Colonic mucosa (tissue), 4 donors: ENCODE measurements at regions not wholly inside any gene's neighbourhood (a gene's known extent, or its start where the extent isn't known, plus 50 kb on each side); places are given as distances from the start of the nearest gene placed in this dataset.

Source experiments
- DNase-seq: peaks from one replicate; pipeline ENCODE4 v3.0.0-alpha.2; 2020
- H3K27ac ChIP-seq: fragments of 200-600 bp; one replicate; pipeline ENCODE4 v1.8.0; 2021
- H3K27me3 ChIP-seq: fragments of 200-600 bp; one replicate; pipeline ENCODE4 v1.8.0; 2021
- H3K36me3 ChIP-seq: fragments of 200-600 bp; one replicate; pipeline ENCODE4 v1.8.0; 2021
- H3K4me1 ChIP-seq: fragments of 200-600 bp; one replicate; pipeline ENCODE4 v1.8.0; 2021; ENCODE audit warnings: mild to moderate bottlenecking
- H3K4me3 ChIP-seq: fragments of 200-600 bp; one replicate; pipeline ENCODE4 v1.8.0; 2021
- H3K9ac ChIP-seq, 2 donors: one replicate each; pipeline ENCODE4 v1.7.0; 2013; ENCODE audit warnings: control low read depth in 2 of 2, low read depth in 2 of 2, low read length in 2 of 2
- H3K9me3 ChIP-seq: fragments of 200-600 bp; one replicate; pipeline ENCODE4 v1.8.0; 2021
- CTCF ChIP-seq: fragments of 200-600 bp; IDR thresholded peaks from one replicate; pipeline ENCODE4 v1.8.0; 2022; ENCODE audit warnings: antibody characterized with exemption, mild to moderate bottlenecking
- intact Hi-C: fragments of 100-400 bp; cut with DNase I; formaldehyde crosslinking; loops from one replicate; pipeline ENCODE4 v1.14.1; 2022
- donor health status: healthy.
- donor health status: DM: no; HTN: no; CAD: no.
- donor health status: DM: no; HTN: no; CAD: no.

DNA sequence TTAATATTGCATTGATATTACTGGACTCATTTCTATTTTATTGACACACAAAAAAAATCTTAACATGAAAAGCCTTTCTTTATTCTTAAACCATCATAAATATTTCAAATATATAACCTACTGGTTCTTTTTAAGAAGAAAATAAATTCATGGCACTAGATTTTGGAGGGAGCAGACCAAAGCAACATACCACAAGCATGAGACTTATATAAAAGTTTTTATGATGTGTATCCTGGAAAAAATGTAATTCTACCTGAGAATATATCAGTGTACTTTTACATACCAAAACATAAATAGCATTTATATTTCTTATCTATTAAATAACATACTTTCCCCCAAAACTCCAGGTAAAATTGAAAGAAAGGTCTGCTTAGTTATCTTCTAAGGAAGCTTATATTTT, 508.2 kb upstream of the SEMA3D start:
- H3K9me3 ChIP-seq, result no peaks in the 10 kb centered on the region
- no peaks in the 10 kb centered on the region for H3K36me3 ChIP-seq
- no peaks in the 10 kb centered on the region for H3K4me1 ChIP-seq
- H3K27ac ChIP-seq, result no peak overlapping the region
- H3K4me3 ChIP-seq, result no peak overlapping the region
- intact Hi-C loops, result no loop called here
- DNase-seq, result no peak
- TF ChIP-seq CTCF, result no peak
- H3K9ac ChIP-seq, result no peak overlapping the region
- H3K27me3 ChIP-seq, result no peaks in the 10 kb centered on the region

DNA sequence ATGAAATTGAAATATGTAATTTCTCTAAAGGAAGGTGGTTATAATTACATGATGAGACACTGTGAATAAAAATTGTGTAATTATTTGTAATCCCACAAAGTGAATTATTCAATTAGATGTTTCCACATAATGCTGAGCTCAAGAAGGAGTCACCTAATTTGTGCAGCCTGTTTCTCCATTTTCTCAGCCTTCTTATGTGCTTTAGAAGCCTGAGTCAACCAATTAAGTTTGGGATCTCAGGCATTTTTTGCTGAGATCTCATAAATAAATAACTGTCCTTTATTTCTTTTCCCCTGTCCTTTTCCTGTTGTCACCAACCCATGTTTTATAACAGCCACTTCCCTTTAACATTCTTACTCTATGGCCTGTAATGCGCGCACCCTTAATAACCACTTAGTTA, 506.5 kb upstream of the SEMA3D start:
- H3K9me3 ChIP-seq, result no peaks in the 10 kb centered on the region
- TF ChIP-seq CTCF, result no peak
- H3K9ac ChIP-seq, result no peak overlapping the region
- no peak overlapping the region for H3K4me3 ChIP-seq
- no peaks in the 10 kb centered on the region for H3K36me3 ChIP-seq
- no peaks in the 10 kb centered on the region for H3K27me3 ChIP-seq
- DNase-seq, result no peak
- intact Hi-C loops, result no loop called here
- no peaks in the 10 kb centered on the region for H3K4me1 ChIP-seq
- H3K27ac ChIP-seq, result no peak overlapping the region

DNA sequence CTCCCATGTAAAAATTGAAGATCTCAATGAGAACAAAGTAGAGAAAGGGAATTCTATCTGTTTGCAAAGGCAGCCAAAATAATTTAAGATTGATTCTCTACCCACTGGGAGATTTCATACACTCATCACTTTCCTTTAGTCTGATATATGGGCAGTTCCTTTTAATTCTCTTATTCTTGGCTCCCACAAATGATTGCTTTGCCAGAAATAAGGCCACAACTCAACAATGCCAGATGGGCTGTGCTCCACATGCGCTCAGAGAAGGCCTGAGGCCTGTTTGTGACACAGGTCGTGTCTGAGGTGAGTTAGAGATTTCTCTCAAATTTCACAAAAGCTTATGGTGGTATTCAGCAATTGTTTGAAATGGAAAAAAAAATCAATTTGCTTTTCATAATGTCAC, 501.9 kb upstream of the SEMA3D start:
- no peaks in the 10 kb centered on the region for H3K9me3 ChIP-seq
- H3K4me3 ChIP-seq, result no peak overlapping the region
- H3K27me3 ChIP-seq, result no peaks in the 10 kb centered on the region
- no peaks in the 10 kb centered on the region for H3K4me1 ChIP-seq
- no peak for TF ChIP-seq CTCF
- H3K9ac ChIP-seq, result no peak overlapping the region
- intact Hi-C loops, result no loop called here
- no peak overlapping the region for H3K27ac ChIP-seq
- no peaks in the 10 kb centered on the region for H3K36me3 ChIP-seq
- DNase-seq, result no peak

DNA sequence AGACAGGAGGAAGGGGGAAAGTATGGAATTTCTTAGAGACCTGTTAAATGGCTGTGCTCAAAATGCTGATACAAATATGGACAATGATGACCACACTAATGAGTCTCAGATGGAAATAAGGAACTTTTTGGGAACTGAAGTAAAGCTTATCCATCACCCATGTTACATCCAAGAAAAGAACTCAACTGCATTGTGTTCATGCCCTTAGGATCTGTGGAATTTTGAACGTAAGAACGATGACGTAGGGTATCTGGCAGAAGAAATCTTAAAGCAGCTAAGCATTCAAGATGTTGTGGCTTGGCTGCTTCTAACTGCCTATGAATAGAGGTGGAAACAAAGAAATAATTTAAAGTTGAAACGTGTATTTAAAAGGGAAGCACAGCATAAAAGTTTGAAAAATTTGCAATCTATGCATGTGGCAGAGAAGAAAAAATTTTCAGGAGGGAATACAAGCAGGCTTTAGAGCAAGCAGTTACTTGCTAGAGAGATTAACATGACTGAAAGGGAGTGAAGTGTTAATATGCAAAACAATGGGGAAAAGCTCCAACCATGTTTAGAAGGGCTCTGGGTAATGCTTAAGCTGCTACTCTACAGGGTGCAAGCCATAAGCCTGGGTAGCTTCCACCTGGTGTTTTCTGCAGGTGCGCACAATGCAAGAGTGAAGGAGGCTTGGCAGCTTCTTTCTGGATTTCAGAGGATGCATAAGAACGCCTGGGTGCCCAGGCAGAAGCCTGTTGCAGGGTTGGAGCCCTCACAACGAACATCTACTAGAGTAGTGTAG, 499.7 kb upstream of the SEMA3D start:
- Histone ChIP-seq H3K27me3 (no peaks in the 10 kb centered on the region), H3K4me1 (no peaks in the 10 kb centered on the region), H3K27ac (no peak overlapping the region), H3K4me3 (no peak overlapping the region), H3K36me3 (no peaks in the 10 kb centered on the region), H3K9me3 (no peaks in the 10 kb centered on the region), H3K9ac (no peak overlapping the region)
- intact Hi-C loops, result no loop called here
- TF ChIP-seq CTCF, result no peak
- no peak for DNase-seq

DNA sequence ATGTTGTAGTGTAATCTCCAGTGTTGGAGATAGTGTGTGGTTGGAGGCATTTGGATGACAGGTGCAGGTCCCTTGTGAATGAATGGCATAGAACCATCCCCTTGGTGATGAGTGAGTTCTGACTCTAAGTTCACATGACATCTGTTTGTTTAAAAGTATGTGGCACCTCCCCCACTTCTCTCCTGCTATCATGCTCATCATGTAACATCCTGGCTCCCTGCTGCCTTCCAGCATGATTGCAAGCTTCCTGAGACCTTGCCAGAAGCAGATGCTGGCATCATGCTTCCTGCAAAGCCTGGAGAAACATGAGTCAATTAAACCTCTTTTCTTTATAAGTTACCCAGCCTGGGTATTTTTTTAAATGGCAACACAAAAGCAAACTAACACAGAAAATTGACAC, 499.0 kb upstream of the SEMA3D start:
- intact Hi-C loops, result no loop called here
- no peaks in the 10 kb centered on the region for H3K27me3 ChIP-seq

More for the DNA sequence above, 499.0 kb upstream of the SEMA3D start:
- no peaks in the 10 kb centered on the region for H3K4me1 ChIP-seq
- no peaks in the 10 kb centered on the region for H3K36me3 ChIP-seq
- DNase-seq, result no peak
- H3K27ac ChIP-seq, result no peak overlapping the region
- H3K9me3 ChIP-seq, result no peaks in the 10 kb centered on the region
- H3K9ac ChIP-seq, result no peak overlapping the region
- no peak overlapping the region for H3K4me3 ChIP-seq
- no peak for TF ChIP-seq CTCF
